Parathyroid adenoma (tissue), 2 donors: ENCODE measurements at regions not wholly inside any gene's neighbourhood (a gene's known extent, or its start where the extent isn't known, plus 50 kb on each side); places are given as distances from the start of the nearest gene placed in this dataset.

ENCODE experiments used
- H2AFZ ChIP-seq: fragments of 300-600 bp; sonication (generic); one replicate; pipeline ENCODE4 v1.7.0; 2017; ENCODE audit warnings: antibody characterized with exemption, mild to moderate bottlenecking
- H3K27ac ChIP-seq: fragments of 300-600 bp; sonication (generic); one replicate; pipeline ENCODE4 v1.7.0; 2017
- H3K27me3 ChIP-seq: fragments of 300-600 bp; sonication (generic); one replicate; pipeline ENCODE4 v1.7.0; 2017; ENCODE audit warnings: low read length; ENCODE audit not compliant: control insufficient read depth, insufficient read depth
- H3K36me3 ChIP-seq: fragments of 300-600 bp; sonication (generic); one replicate; pipeline ENCODE4 v1.7.0; 2017; ENCODE audit warnings: low read length; ENCODE audit not compliant: control insufficient read depth, insufficient read depth
- H3K4me1 ChIP-seq: fragments of 300-600 bp; sonication (generic); one replicate; pipeline ENCODE4 v1.7.0; 2017; ENCODE audit warnings: control low read depth
- H3K4me2 ChIP-seq: fragments of 300-600 bp; sonication (generic); one replicate; pipeline ENCODE4 v1.7.0; 2017; ENCODE audit warnings: low read length
- H3K4me3 ChIP-seq: fragments of 300-600 bp; sonication (generic); one replicate; pipeline ENCODE4 v1.7.0; 2017; ENCODE audit warnings: low read depth, low read length
- H3K79me2 ChIP-seq: fragments of 300-600 bp; sonication (generic); one replicate; pipeline ENCODE4 v1.7.0; 2017; ENCODE audit warnings: control low read depth
- H3K9ac ChIP-seq: fragments of 300-600 bp; sonication (generic); one replicate; pipeline ENCODE4 v1.7.0; 2017; ENCODE audit warnings: mild to moderate bottlenecking
- H3K9me3 ChIP-seq: fragments of 300-600 bp; sonication (generic); one replicate; pipeline ENCODE4 v1.7.0; 2017; ENCODE audit warnings: low read length; ENCODE audit not compliant: control insufficient read depth
- TF ChIP-seq, protein P1 (sequence below): fragments of 300-600 bp; sonication (generic); IDR thresholded peaks from one replicate; pipeline ENCODE4 v1.7.0; 2017; ENCODE audit warnings: antibody characterized with exemption, mild to moderate bottlenecking
- donor health status: primary hyperparathyroidism.

DNA sequence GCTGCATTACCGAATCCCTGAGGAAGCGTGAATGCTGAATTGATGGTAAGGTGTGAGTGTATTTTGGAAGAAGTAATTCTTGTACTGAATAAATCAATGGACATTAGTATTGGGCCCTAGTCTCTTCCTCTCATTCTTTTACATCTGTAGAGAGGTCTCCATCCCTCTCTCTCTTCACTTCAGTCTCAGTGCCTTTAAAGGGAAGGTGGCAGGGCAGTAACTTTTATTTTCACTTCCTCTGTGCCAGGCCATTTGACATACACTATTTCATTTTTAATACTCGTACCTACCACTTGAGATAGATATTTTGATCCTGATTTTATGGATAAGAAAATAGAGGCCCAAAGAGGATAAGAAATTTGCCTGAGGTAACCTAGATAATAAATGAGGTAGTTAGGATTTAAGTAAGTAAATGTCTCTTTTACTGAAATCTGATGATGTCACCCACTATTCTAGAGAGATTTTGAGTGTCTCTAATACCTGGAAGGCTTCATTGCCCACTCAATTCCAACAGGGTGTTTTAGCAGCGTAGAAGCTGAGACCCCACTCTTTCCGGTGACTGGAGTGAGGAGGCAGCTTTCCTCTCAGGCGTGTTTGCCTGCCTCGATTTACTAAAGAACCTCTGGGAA lies 177.9 kb upstream of the PRICKLE1 start:
- H3K27me3 ChIP-seq, result no peaks in the 10 kb centered on the region
- H3K4me3 ChIP-seq, result no peak overlapping the region
- H3K9me3 ChIP-seq, result no peaks in the 10 kb centered on the region
- no peak overlapping the region for H3K4me2 ChIP-seq
- H3K27ac ChIP-seq, result no peak overlapping the region
- TF ChIP-seq, protein P1, sequence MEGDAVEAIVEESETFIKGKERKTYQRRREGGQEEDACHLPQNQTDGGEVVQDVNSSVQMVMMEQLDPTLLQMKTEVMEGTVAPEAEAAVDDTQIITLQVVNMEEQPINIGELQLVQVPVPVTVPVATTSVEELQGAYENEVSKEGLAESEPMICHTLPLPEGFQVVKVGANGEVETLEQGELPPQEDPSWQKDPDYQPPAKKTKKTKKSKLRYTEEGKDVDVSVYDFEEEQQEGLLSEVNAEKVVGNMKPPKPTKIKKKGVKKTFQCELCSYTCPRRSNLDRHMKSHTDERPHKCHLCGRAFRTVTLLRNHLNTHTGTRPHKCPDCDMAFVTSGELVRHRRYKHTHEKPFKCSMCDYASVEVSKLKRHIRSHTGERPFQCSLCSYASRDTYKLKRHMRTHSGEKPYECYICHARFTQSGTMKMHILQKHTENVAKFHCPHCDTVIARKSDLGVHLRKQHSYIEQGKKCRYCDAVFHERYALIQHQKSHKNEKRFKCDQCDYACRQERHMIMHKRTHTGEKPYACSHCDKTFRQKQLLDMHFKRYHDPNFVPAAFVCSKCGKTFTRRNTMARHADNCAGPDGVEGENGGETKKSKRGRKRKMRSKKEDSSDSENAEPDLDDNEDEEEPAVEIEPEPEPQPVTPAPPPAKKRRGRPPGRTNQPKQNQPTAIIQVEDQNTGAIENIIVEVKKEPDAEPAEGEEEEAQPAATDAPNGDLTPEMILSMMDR, result no peak
- no peaks in the 10 kb centered on the region for H3K36me3 ChIP-seq
- H3K9ac ChIP-seq, result no peak overlapping the region
- no peaks in the 10 kb centered on the region for H3K4me1 ChIP-seq
- no peak overlapping the region for H2AFZ ChIP-seq
- no peaks in the 10 kb centered on the region for H3K79me2 ChIP-seq

DNA sequence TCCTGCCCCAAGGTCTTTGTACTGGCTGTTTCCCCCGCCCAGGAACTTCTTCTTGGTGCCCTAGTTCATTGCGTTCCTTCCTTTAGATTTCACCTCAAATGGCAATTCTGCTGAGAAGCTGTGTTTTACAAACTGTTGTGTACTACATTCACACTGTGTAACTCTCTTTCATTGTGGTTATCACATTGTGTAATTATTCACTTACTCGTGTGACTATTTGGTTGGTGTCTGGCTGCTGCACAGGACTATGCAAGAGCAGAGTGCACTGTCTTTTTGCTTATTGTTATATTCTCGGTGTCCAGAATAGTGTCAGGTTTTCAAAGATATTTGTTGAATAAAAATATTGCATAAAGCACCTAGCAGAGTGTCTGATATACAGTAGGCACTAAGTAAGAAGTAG lies 177.2 kb upstream of the PRICKLE1 start:
- H3K9me3 ChIP-seq, result no peaks in the 10 kb centered on the region
- H3K4me3 ChIP-seq, result no peak overlapping the region
- H3K36me3 ChIP-seq, result no peaks in the 10 kb centered on the region
- H3K27me3 ChIP-seq, result no peaks in the 10 kb centered on the region
- no peaks in the 10 kb centered on the region for H3K79me2 ChIP-seq
- H3K4me1 ChIP-seq, result no peaks in the 10 kb centered on the region
- H3K27ac ChIP-seq, result no peak overlapping the region
- TF ChIP-seq, protein P1, result no peak
- no peak overlapping the region for H2AFZ ChIP-seq
- no peak overlapping the region for H3K4me2 ChIP-seq
- H3K9ac ChIP-seq, result no peak overlapping the region

DNA sequence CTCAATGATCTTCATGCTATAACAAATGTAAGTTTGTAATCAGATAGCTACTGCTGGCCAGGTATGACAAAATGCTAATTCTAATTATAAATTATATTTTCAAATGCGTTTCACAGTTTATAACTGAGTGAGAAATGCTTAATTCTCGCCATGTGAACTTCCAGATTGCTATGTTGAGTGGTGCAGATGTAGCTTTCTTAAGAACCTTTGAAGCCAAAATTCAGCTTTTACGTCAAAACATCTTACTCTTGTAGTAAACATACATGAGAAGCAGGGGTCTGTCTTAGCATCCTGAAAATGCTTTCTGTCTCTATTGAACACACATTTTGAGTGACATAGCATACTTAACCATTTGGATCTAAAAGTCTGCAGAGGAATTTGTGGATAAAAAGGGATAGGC lies 176.5 kb upstream of the PRICKLE1 start:
- no peak overlapping the region for H3K4me2 ChIP-seq
- no peak overlapping the region for H2AFZ ChIP-seq

DNA sequence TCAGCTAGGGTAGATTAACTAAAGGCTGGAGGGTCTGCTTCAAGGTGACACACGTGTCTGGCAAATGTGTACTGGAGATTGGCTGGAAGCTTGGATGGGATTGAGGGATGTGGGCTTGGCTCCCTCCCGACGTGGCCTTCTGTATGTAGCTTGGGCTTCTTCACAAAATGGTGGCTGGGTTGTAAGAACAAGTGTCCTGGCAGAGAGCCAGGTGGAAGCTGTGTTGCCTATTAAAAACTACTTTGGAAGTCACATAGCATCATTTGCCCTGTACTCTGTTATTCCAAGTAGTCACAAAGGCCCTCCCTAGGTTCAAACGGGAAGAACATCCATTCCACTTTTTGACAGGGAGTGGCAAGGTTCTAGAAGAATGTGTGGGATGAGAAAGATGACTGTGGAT lies 174.1 kb upstream of the PRICKLE1 start:
- TF ChIP-seq, protein P1, result no peak
- H3K79me2 ChIP-seq, result no peaks in the 10 kb centered on the region

More for the DNA sequence above, 176.5 kb upstream of the PRICKLE1 start:
- no peaks in the 10 kb centered on the region for H3K9me3 ChIP-seq
- H3K4me1 ChIP-seq, result no peaks in the 10 kb centered on the region
- TF ChIP-seq, protein P1, result no peak
- H3K27me3 ChIP-seq, result no peaks in the 10 kb centered on the region
- H3K4me3 ChIP-seq, result no peak overlapping the region
- H3K79me2 ChIP-seq, result no peaks in the 10 kb centered on the region
- H3K36me3 ChIP-seq, result no peaks in the 10 kb centered on the region
- H3K9ac ChIP-seq, result no peak overlapping the region
- no peak overlapping the region for H3K27ac ChIP-seq

DNA sequence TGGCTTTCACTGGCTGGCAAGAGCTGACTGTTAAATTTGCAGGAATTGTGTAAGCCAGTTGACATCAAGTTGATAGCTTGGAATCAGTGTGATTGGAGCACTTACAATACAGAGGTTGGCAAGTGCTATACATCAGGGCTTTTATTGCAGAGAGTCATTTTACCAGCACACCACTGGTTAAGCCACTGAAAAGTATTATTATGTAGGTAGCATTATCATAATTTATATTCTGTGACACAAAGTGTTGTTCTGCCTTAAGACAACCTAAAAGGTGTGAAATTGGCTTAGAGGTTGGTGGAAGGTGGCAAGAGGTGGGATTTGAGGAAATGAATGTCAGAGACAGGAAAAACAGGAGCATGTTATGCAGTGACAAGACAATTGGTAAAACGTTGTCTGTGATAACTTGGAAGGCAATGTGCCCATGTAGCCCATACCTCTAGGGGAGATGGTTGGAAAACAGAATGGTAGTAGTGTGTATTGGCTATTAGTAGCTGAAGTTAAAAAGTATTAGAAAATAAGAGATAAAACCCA lies 172.9 kb upstream of the PRICKLE1 start:
- Histone ChIP-seq H3K9ac (no peak overlapping the region), H3K4me3 (no peak overlapping the region), H3K27ac (no peak overlapping the region), H2AFZ (no peak overlapping the region), H3K9me3 (no peaks in the 10 kb centered on the region), H3K4me2 (no peak overlapping the region), H3K79me2 (no peaks in the 10 kb centered on the region), H3K27me3 (no peaks in the 10 kb centered on the region), H3K4me1 (peaks cover 7% of the 10 kb centered on the region), H3K36me3 (no peaks in the 10 kb centered on the region)
- TF ChIP-seq, protein P1, result no peak

More for the DNA sequence above, 174.1 kb upstream of the PRICKLE1 start:
- no peak overlapping the region for H3K9ac ChIP-seq
- H3K27ac ChIP-seq, result no peak overlapping the region
- H2AFZ ChIP-seq, result no peak overlapping the region
- no peaks in the 10 kb centered on the region for H3K36me3 ChIP-seq
- H3K4me2 ChIP-seq, result no peak overlapping the region
- H3K4me1 ChIP-seq, result peaks cover 7% of the 10 kb centered on the region
- no peaks in the 10 kb centered on the region for H3K27me3 ChIP-seq
- no peak overlapping the region for H3K4me3 ChIP-seq
- H3K9me3 ChIP-seq, result no peaks in the 10 kb centered on the region
